Large intestine (tissue), 3 donors: ENCODE measurements at regions not wholly inside any gene's neighbourhood (a gene's known extent, or its start where the extent isn't known, plus 50 kb on each side); places are given as distances from the start of the nearest gene placed in this dataset.

Experiments used
- DNase-seq, 2 donors: peaks; one replicate each; pipeline versions ENCODE4 v3.0.0 to v3.0.0-alpha.2; 2013
- H3K27ac ChIP-seq: one replicate; pipeline ENCODE4 v1.5.1; 2013; ENCODE audit warnings: low read length
- H3K27me3 ChIP-seq: 2 replicates; pipeline ENCODE4 v1.6.1; 2013; ENCODE audit warnings: low read length; ENCODE audit not compliant: control insufficient read depth, insufficient read depth
- H3K36me3 ChIP-seq: 2 replicates; pipeline ENCODE4 v1.6.1; 2013; ENCODE audit warnings: low read length; ENCODE audit not compliant: control insufficient read depth, insufficient read depth
- H3K4me1 ChIP-seq: one replicate; pipeline ENCODE4 v1.6.1; 2013; ENCODE audit warnings: low read length; ENCODE audit not compliant: control insufficient read depth, insufficient read depth
- H3K4me3 ChIP-seq: one replicate; pipeline ENCODE4 v1.5.1; 2013; ENCODE audit warnings: low read length
- H3K9me3 ChIP-seq: one replicate; pipeline ENCODE4 v1.6.1; 2013; ENCODE audit warnings: mild to moderate bottlenecking, low read depth, low read length, moderate library complexity; ENCODE audit not compliant: control insufficient read depth
- WGBS: methylation state at CpG from one replicate; pipeline ENCODE4 v1.1.5; 2013; ENCODE audit warnings: low lambda C conversion rate; ENCODE audit not compliant: insufficient coverage; 5-methylcytosine and 5-hydroxymethylcytosine counted together

GRCh38 chr1:193525917-193526710 lies 339.7 kb upstream of the B3GALT2 start:
- H3K27ac ChIP-seq: no peak overlapping the region
- 94% methylated on average over 2 of the region's 3 CpGs for WGBS
- DNase-seq: no peak

DNA sequence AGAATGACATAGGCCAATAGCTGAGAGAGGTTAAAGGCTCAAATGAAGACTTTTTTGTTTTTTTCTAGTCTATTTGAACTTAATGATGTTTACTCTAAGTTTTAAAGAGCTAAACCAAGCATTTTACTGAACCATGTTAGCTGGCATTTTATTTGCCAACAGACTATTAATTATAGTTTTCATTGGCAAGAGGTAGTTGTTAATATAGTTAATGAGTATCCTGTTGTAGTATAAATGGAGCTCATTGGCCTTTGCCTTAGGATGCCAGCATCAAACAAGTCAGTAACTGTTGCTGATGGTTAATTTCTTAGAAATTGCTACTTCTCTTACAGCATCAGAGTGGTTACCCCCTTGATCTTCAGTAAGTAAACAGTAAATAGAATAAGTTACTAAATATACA lies 339.0 kb upstream of the B3GALT2 start:
- H3K36me3 ChIP-seq: no peaks in the 10 kb centered on the region
- no peaks in the 10 kb centered on the region for H3K9me3 ChIP-seq
- no peaks in the 10 kb centered on the region for H3K4me1 ChIP-seq
- no peaks in the 10 kb centered on the region for H3K27me3 ChIP-seq
- H3K4me3 ChIP-seq: no peak overlapping the region
- no peak overlapping the region for H3K27ac ChIP-seq
- no peak for DNase-seq

More at GRCh38 chr1:193525917-193526710, 339.7 kb upstream of the B3GALT2 start:
- H3K9me3 ChIP-seq: no peaks in the 10 kb centered on the region
- no peaks in the 10 kb centered on the region for H3K27me3 ChIP-seq
- no peak overlapping the region for H3K4me3 ChIP-seq
- no peaks in the 10 kb centered on the region for H3K4me1 ChIP-seq
- H3K36me3 ChIP-seq: no peaks in the 10 kb centered on the region

- no peak for DNase-seq
- 100% methylated on average over 1 of the region's 2 CpGs for WGBS
- H3K4me3 ChIP-seq: no peak overlapping the region
- H3K36me3 ChIP-seq: no peaks in the 10 kb centered on the region
- H3K27me3 ChIP-seq: no peaks in the 10 kb centered on the region
- no peaks in the 10 kb centered on the region for H3K4me1 ChIP-seq
- H3K9me3 ChIP-seq: no peaks in the 10 kb centered on the region
- no peak overlapping the region for H3K27ac ChIP-seq
Measured at GRCh38 chr1:193524616-193525015, 338.2 kb upstream of the B3GALT2 start.

DNA sequence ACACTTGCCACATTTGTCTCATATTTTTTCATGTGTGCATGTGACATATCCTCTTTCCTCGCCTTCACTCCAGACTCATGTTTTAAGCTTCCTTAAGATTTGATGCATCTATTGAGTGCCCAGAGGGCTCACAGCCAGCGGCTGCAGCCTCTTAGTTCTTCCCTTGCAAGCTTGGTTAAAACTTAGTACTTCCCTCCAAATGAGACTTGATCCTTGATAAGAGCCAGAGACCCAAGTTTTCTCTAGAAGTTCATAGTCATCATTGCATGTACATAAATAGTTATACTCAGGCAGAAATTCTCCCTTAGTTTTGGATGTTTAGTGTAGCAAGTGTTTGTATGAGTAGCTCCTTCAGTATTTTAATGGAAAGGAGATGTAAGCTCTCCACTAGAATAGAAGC lies 337.6 kb upstream of the B3GALT2 start:
- Histone ChIP-seq H3K27ac (no peak overlapping the region), H3K4me1 (no peaks in the 10 kb centered on the region), H3K27me3 (no peaks in the 10 kb centered on the region), H3K36me3 (no peaks in the 10 kb centered on the region), H3K9me3 (no peaks in the 10 kb centered on the region), H3K4me3 (no peak overlapping the region)
- WGBS: 100% methylated on average over 1 of the region's 2 CpGs
- DNase-seq: no peak

- DNase-seq: no peak
- Histone ChIP-seq H3K4me1 (no peaks in the 10 kb centered on the region), H3K9me3 (no peaks in the 10 kb centered on the region), H3K4me3 (no peak overlapping the region), H3K36me3 (no peaks in the 10 kb centered on the region), H3K27ac (no peak overlapping the region), H3K27me3 (no peaks in the 10 kb centered on the region)
- no CpG with 5 or more reads among the region's 3 CpGs for WGBS
Measured at GRCh38 chr1:193520472-193520871, 334.1 kb upstream of the B3GALT2 start.

GRCh38 chr1:193519922-193520321 lies 333.5 kb upstream of the B3GALT2 start:
- no peaks in the 10 kb centered on the region for H3K27me3 ChIP-seq
- H3K4me1 ChIP-seq: no peaks in the 10 kb centered on the region
- DNase-seq: no peak
- H3K4me3 ChIP-seq: no peak overlapping the region
- no CpG with 5 or more reads among the region's 5 CpGs for WGBS
- no peaks in the 10 kb centered on the region for H3K9me3 ChIP-seq
- no peaks in the 10 kb centered on the region for H3K36me3 ChIP-seq
- H3K27ac ChIP-seq: no peak overlapping the region

GRCh38 chr1:193516755-193517388 lies 330.5 kb upstream of the B3GALT2 start:
- H3K36me3 ChIP-seq: no peaks in the 10 kb centered on the region
- 100% methylated on average over 1 of the region's 5 CpGs for WGBS
- H3K27me3 ChIP-seq: no peaks in the 10 kb centered on the region
- no peak overlapping the region for H3K27ac ChIP-seq
- no peak for DNase-seq
- no peaks in the 10 kb centered on the region for H3K4me1 ChIP-seq
- H3K9me3 ChIP-seq: no peaks in the 10 kb centered on the region
- no peak overlapping the region for H3K4me3 ChIP-seq

- H3K9me3 ChIP-seq: no peaks in the 10 kb centered on the region
- H3K4me1 ChIP-seq: no peaks in the 10 kb centered on the region
- H3K27ac ChIP-seq: no peak overlapping the region
- H3K36me3 ChIP-seq: no peaks in the 10 kb centered on the region
- H3K27me3 ChIP-seq: no peaks in the 10 kb centered on the region
- H3K4me3 ChIP-seq: no peak overlapping the region
- no peak for DNase-seq
- no CpG with 5 or more reads among the region's 4 CpGs for whole genome bisulfite sequencing
Measured at GRCh38 chr1:193514397-193514796, 328.0 kb upstream of the B3GALT2 start.

- no peak overlapping the region for H3K27ac ChIP-seq
- no peak overlapping the region for H3K4me3 ChIP-seq
- H3K27me3 ChIP-seq: no peaks in the 10 kb centered on the region
- H3K9me3 ChIP-seq: no peaks in the 10 kb centered on the region
- DNase-seq: no peak
- H3K36me3 ChIP-seq: no peaks in the 10 kb centered on the region
- WGBS: no CpG with 5 or more reads among the region's 2 CpGs
- H3K4me1 ChIP-seq: no peaks in the 10 kb centered on the region
Measured at GRCh38 chr1:193513032-193513431, 326.6 kb upstream of the B3GALT2 start.

GRCh38 chr1:193504920-193505319 lies 318.5 kb upstream of the B3GALT2 start:
- no peaks in the 10 kb centered on the region for H3K9me3 ChIP-seq
- H3K4me1 ChIP-seq: no peaks in the 10 kb centered on the region
- no peak for DNase-seq
- no peak overlapping the region for H3K27ac ChIP-seq
- no peaks in the 10 kb centered on the region for H3K36me3 ChIP-seq
- no peaks in the 10 kb centered on the region for H3K27me3 ChIP-seq
- no peak overlapping the region for H3K4me3 ChIP-seq
